LoVo (cell line): ENCODE measurements at regions not wholly inside any gene's neighbourhood (a gene's known extent, or its start where the extent isn't known, plus 50 kb on each side); places are given as distances from the start of the nearest gene placed in this dataset.
"Not testable (repeated sequence)": the region's sequence is repeated elsewhere in the genome, so short reads cannot be mapped to it uniquely, and the experiment has no call there.

ENCODE experiments used
- DNase-seq: peaks from one replicate; pipeline ENCODE4 v3.0.0-alpha.2; 2016; ENCODE audit warnings: low spot score

GRCh38 chr1:229710746-229711145, 84.7 kb downstream of the URB2 start:
- DNase-seq = no peak

- DNase-seq = no peak
Observed at GRCh38 chr1:229714306-229714705, 88.3 kb downstream of the URB2 start.

- peak; percentile 14 for DNase-seq
Observed at GRCh38 chr1:229714964-229715603, 89.0 kb downstream of the URB2 start.

DNA sequence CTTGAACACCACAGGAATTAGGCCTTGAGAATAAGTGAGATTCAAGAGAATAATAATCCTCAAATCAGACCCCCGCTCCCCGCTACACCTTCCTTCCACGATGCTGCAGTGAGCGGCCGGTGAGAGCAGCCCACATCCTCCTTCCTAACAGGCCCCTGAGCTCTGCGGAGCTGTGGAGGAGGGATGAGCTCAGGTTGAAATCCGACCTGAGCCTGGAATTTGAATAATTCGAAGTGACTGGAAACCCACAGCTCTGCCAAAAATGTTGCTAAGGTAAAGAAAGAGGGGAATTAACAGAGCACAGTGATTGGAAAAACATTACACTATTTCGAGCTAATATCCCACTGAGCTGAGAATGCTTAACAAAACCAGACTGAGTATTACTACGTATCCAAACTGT, 90.0 kb downstream of the URB2 start:
- DNase-seq = no peak

GRCh38 chr1:229716704-229717103, 90.7 kb downstream of the URB2 start:
- DNase-seq = no peak

DNA sequence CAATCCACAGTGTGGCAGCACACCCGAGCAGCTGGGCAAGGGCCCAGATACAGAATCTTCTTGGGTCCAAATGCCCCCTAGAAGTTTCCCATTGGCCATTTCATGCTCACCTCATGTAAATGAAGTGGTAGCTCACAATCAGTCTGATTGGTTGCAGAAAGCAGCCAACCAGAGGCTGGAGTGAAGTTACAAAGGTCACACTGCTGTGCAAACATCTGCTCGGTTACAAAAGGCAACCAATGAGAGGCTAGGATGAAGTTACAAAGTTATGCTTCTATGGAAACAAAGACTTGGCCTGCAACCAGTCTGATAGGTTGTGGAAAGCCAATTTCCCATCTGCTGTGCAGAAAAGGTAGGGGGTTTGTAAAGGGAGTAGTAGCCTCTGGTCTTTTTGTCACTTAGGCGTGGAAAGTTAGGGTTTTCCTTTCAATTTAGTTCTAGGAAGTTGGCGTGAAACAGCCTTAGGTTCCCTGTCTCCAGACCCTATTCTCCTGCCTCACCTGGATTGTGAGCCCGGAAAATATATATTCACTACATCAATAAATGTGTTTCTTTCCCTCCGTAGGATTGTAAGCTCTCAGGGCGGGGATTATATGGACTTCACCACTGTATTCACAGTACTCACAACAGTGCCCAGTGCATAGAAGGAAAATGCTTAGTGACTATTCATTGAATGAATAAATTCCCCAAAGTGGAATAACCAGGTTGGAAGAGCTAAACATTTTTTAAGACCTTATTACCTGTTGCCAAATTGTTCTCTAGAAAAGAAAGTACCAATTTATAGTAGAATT, 91.9 kb downstream of the URB2 start:
- DNase-seq = no peak

GRCh38 chr1:229726061-229726460, 100.0 kb downstream of the URB2 start:
- DNase-seq = no peak

- DNase-seq = no peak
Observed at GRCh38 chr1:229729916-229730315, 103.9 kb downstream of the URB2 start.

DNA sequence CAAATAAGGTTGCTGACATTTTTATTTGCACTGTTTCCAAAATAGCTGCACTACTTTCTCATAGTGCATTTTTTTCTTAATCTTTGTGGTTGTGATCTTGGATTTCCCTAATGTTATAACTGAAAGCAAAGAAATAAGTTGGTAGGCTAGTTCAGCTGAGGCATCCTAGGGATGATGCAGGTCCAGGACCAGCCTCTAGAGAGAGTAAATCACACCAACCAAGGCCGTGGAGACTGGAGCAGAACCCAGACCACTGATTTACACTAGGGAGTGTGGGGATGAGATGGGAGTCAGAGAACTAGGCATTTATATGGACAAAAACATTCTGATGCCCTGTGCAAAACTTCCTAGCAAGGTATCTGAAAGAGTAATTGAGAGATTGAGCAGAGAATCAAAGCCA, 104.5 kb downstream of the URB2 start:
- DNase-seq = no peak

DNA sequence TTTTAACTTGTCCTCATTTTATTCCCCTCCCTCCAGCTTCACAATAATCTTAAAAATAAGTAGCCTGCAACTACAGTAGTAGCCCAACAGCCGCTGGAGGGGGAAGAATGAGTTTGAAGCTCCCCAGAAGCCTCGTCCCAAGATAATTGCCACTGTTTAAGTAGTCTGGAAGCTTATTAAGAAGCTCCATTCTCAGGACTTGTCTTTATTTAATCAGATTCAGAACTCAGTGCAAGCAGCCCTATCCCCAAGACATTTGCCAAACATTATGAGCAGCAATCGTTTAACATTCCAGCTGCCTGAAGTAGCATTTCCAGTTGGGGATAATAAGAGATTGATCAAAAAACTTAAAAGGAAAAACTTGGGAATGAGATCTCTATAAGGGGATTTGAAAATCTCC, 106.0 kb downstream of the URB2 start:
- DNase-seq = no peak

DNA sequence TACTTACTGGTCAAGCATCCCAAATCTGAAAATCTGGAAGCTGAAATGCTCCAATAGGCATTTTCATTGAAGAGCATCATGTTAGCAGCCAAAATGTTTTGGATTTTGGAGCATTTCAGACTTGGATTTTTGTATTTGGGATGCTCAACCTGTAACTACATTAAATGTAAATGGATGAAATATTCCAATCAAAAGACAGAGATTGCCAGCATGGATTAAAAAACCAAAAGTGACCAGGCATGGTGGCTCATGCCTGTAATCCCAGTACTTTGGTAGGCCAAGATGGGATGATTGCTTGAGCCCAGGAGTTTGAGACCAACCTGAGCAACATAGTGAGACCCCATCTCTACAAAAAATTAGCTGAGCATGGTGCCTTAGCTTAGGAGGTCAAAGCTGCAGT, 110.3 kb downstream of the URB2 start:
- no peak for DNase-seq

GRCh38 chr1:229742614-229743013, 116.6 kb downstream of the URB2 start:
- DNase-seq = not testable (repeated sequence)

DNA sequence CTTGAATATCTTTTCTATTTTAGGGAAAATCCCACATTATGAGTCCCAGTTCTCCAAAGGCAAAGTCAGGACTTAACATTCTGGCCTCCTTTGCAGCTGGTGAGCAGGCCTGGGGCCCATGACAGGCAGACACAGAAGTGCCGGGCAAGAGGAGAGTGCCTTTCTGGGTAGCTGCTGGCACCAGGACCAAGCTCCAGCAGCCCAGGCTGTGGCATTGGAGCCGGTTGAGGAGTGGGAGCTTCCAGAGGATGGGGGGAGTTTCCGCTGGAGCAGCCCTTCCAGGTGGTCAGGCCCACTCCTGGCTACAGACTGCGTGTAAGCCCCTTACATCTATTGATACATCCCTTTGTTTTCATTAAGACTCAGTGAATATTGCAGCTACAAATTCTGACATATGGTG, 123.9 kb downstream of the URB2 start:
- DNase-seq = no peak

GRCh38 chr1:229751610-229752009, 125.6 kb downstream of the URB2 start:
- DNase-seq = no peak

DNA sequence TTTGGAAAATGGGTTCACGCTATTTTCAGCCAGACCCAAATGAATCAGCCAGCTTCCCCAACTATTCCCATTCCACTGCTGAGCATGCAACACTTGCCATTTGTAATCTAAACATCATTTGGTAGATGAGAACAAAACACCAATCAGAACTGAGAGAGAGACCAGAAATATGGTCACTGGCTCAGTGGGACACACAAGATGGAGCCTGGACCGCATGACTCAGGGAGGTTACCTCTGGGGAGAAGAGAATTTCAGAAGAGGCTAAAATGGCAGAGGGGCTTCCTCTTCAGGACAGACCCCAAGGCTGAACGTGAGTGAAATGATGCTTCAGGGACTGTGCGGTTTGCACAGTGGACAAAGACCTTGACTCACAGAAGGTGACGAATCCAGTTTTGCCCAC, 126.6 kb downstream of the URB2 start:
- DNase-seq = no peak

DNA sequence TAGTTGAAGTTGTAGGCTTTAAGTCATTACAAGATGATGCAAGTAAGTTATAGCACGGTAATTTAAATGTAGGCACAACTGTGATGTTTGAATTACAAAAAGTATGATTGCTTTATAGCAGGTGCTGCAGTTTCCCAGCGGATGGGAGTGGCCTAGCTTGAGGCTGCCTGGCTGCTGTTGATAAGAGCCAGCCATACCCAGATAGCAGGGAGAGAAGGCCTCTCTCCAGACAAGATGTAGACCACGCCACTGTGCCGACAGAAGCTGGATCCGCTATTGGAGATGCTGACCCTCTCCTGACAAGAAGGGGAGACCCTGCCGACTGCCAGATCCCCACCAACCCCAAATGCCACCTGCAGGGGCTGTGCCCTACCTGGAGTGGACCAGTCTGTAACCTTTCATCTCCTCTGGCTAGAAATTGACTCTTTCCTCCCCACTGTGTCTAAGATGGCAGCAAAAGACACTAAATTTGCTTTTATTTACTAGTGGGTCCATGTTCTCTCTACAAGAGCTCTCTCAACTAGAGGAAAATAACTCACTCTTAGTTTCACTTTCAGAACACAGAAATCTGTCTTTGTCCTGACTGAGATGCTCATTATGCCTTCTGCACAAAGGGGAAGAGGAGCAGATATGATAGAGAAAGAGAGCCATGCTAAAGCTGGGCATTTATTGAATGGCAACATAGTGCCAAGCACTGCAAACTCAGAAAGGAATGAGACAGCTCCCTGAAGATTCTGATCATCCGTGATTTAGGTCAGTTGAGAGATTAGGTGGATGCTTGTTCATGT, 127.9 kb downstream of the URB2 start:
- no peak for DNase-seq

- no peak for DNase-seq
Observed at GRCh38 chr1:229756666-229757065, 130.6 kb downstream of the URB2 start.

DNA sequence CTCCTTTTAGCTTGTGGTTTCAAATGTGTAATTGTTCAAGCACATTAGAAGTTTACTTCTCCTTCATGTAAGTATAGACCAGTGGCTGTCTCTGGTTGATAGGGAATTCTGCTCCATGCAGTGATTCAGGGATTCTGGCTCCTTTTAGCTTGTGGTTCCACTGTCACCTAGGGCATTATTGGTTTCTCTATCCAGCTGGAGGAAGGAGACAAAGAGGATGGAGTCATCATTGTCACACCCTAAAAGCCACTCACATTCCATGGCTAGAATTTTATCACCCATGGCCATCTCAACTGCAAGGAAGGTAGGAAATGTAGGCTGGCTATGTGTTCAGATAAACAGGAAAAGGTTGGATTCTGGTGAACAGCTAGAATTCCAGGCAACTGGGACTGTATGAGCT, 131.2 kb downstream of the URB2 start:
- DNase-seq = no peak

DNA sequence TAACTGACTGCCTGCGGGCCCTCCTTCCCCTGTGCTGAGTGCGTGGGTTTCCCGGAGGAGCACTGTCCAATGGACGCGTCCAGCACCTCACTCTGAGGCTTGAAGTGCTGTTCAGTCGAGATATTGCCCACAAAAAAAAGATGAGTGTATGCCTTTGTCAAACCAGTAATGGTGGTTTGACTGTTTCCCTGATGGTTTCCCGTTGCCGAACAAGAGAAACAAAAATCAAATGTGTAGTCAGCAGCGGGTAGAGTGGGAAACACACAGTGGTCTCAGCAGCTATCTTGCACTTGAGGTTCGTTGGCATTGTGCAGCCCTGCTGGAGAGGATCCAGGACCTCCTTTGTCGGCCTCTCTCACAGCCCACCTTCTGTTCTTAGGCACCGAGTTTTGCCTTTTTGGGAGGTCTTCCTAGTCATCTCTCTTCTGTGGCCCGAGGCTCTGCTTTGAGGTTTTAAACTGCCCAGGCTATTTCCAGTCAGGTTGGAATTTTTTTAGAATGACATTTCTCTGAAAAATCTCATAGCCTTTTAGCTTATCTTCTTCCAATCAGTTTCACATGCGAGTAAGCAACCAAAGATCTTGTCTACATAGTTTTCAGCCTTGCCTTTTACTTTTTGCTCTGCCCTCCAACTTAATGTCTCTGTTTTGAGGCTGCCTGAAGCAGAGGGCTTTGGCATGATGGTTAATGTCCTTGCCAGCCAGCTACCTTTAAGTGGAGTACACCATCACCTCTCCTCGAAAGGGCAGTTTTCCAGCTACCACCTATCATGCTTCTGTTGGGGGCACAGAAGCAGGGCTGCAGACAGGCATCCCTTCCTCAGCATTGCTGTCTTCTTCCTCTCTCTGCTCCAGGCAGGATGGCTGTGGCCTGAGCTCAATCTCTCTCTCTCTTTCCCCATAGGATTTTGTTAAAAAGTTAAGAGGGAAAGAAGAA, 132.3 kb downstream of the URB2 start:
- DNase-seq = no peak

GRCh38 chr1:229759037-229759435, 133.0 kb downstream of the URB2 start:
- no peak for DNase-seq

GRCh38 chr1:229759586-229759985, 133.5 kb downstream of the URB2 start:
- DNase-seq = no peak

DNA sequence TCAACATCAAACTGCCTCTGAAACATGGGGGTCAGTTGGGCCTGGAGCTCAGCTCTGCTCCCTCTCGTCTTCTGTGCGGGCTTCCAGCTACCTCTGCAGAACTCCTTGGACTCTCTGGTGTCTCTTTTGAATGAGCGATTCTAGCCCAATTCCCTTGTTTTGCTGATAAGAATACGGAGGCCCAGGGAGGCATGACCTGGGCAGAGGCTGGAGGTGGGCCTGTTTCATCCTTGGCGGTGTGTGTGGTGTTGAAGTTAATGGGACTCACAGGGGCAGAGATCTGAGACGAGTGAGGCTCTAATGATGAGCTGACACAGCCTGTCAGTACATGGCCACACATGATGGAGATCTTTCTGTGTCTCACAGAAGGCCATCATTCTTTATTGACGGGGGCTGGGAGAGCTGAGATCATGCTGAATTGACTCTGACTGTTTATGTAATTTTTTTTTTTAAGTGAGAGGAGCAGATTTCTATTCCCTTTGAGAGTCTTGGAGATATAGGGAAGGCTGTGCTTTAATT, 134.5 kb downstream of the URB2 start:
- no peak for DNase-seq
